OCI-LY7 (cell line): ENCODE measurements at regions not wholly inside any gene's neighbourhood (a gene's known extent, or its start where the extent isn't known, plus 50 kb on each side); places are given as distances from the start of the nearest gene placed in this dataset.
"Not testable (repeated sequence)": the region's sequence is repeated elsewhere in the genome, so short reads cannot be mapped to it uniquely, and the experiment has no call there.

ENCODE experiments used
- BruUV-seq: library from RNA; stranded (reverse); fragments of 400-500 nt; replicated peaks from 2 replicates; lab custom pipeline; 2021; lab: Mats Ljungman, UMichigan
- CTCF ChIA-PET: fragments of 300-600 bp; sonication (Branson Sonifier 250); formaldehyde crosslinking; loops from one replicate; lab custom pipeline; 2022; ENCODE audit warnings: antibody characterized with exemption; ENCODE audit not compliant: unreplicated experiment; lab: Charles Lee
- POLR2A ChIA-PET: fragments of 300-600 bp; sonication (Branson Sonifier 250); formaldehyde crosslinking; loops from one replicate; lab custom pipeline; 2022; ENCODE audit warnings: antibody characterized with exemption; lab: Charles Lee
- DNase-seq: peaks from one replicate; pipeline ENCODE4 v3.0.0-alpha.2; 2015; ENCODE audit warnings: low spot score
- H2AFZ ChIP-seq: fragments of 200-600 bp; sonication (generic), shearing (Covaris generic); 2 replicates; pipeline ENCODE4 v1.6.1; 2014; ENCODE audit warnings: mild to moderate bottlenecking, antibody characterized with exemption, low read length, moderate library complexity
- H3K27ac ChIP-seq: fragments of 200-600 bp; sonication (generic); 2 replicates; pipeline ENCODE4 v1.5.1; 2014; ENCODE audit warnings: mixed run types, low read depth, mild to moderate bottlenecking, moderate library complexity, low read length, inconsistent platforms; ENCODE audit not compliant: poor library complexity, severe bottlenecking
- H3K36me3 ChIP-seq: fragments of 200-600 bp; sonication (generic); 2 replicates; pipeline ENCODE4 v1.6.1; 2014; ENCODE audit warnings: mild to moderate bottlenecking, antibody characterized with exemption, low read length, moderate library complexity, mixed read lengths; ENCODE audit not compliant: insufficient read depth
- H3K4me1 ChIP-seq: fragments of 200-600 bp; sonication (generic); 2 replicates; pipeline ENCODE4 v1.5.1; 2014; ENCODE audit warnings: mild to moderate bottlenecking, low read length; ENCODE audit not compliant: insufficient read depth, poor library complexity, severe bottlenecking
- H3K4me2 ChIP-seq: fragments of 200-600 bp; sonication (generic); 2 replicates; pipeline ENCODE4 v1.6.1; 2014; ENCODE audit warnings: mild to moderate bottlenecking, low read length
- H3K4me3 ChIP-seq: fragments of 200-600 bp; sonication (generic); 2 replicates; pipeline ENCODE4 v1.5.1; 2014; ENCODE audit warnings: mild to moderate bottlenecking, low read depth, low read length; ENCODE audit not compliant: poor library complexity, severe bottlenecking
- H3K79me2 ChIP-seq: fragments of 200-600 bp; sonication (generic); 2 replicates; pipeline ENCODE4 v1.6.1; 2016; ENCODE audit warnings: low read depth, mild to moderate bottlenecking, low read length, moderate library complexity, mixed read lengths; ENCODE audit not compliant: insufficient read depth
- H3K9me2 ChIP-seq: fragments of 200-600 bp; sonication (generic); 2 replicates; pipeline ENCODE4 v1.6.1; 2016; ENCODE audit warnings: mild to moderate bottlenecking, low read length, mixed read lengths; ENCODE audit not compliant: insufficient read depth
- H3K9me3 ChIP-seq: fragments of 200-600 bp; sonication (generic); 2 replicates; pipeline ENCODE4 v1.6.1; 2014; ENCODE audit warnings: mild to moderate bottlenecking, mixed run types, low read length, mixed read lengths
- H4K20me1 ChIP-seq: fragments of 200-600 bp; sonication (generic); 2 replicates; pipeline ENCODE4 v1.6.1; 2014; ENCODE audit warnings: mild to moderate bottlenecking, antibody characterized with exemption, low read length, moderate library complexity, mixed read lengths; ENCODE audit not compliant: insufficient read depth
- EZH2phosphoT487 ChIP-seq: fragments of 200-600 bp; sonication (generic); IDR thresholded peaks from 2 replicates; pipeline ENCODE4 v1.6.1; 2018; ENCODE audit warnings: low read depth, borderline replicate concordance, mild to moderate bottlenecking, mixed run types, antibody characterized with exemption, low read length, moderate library complexity, mixed read lengths
- intact Hi-C: fragments of 100-400 bp; cut with micrococcal nuclease; formaldehyde crosslinking; loops from one replicate; pipeline ENCODE4 v1.10.0; 2022; ENCODE audit not compliant: unreplicated experiment
- TF ChIP-seq, protein P1 (sequence below): fragments of 200-600 bp; sonication (generic); conservative IDR thresholded peaks from 2 replicates; pipeline ENCODE4 v1.5.1; 2014; ENCODE audit warnings: mild to moderate bottlenecking, antibody characterized with exemption, low read length, moderate library complexity, mixed read lengths

DNA sequence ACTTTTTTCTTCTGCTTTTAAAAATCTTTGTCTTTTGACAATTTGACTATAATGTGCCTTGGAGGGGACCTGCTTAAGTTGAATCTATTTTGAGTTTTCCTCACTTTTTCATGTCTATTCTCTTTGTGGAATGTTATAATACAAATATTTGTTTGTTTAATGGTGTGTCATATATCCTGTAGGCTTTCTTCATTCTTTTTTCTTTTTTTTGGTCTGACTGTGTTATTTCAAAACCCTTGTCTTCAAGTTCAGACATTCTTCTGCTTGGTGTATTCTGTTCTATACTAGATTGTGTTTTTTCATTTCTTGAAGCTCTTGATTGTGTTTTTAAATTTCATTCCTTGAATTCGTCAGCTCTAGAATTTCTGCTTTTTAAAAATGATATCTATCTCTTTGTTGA is 228.2 kb downstream of the STK31 start:
- POLR2A ChIA-PET: no interaction called here
- intact Hi-C loops: no loop called here

DNA sequence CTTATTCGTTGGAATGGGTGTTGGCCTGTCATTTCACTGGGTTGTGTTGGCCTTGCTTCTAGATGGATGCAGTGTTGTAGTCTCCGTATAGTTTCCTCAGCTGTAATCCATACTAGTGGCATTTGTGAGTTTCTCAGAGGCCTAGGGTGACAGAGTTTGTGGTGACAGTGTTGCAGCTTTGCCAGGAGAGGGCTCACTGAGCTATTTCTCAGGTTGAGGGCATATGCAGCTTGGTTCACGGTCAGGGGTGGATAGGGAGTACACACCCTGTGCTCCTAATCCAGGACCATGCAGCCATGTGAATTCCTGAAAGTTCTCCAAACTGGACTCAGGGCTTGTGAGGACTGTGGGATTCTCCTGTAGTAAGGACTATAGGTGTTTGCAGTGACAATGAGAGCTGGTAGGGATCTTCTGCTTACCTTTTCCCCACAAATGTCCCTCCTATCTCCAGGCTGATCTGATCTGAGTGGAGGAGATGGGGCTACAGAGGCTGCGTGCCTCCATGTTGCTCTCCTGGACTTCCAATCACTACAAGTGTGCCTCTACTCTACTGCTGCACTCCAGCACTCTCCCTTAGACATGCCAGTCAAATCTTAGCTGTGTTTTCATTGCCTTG is 229.0 kb downstream of the STK31 start:
- no TSS peak for BruUV-seq
- ChIA-PET POLR2A (interaction anchor here (0.7 kb wide), 1 partner anchor 1394 kb away, joined by 3 read pairs; no protein-coding TSS in a partner anchor), CTCF (no interaction called here)
- H3K4me3 ChIP-seq: no peak overlapping the region
- H3K36me3 ChIP-seq: no peaks in the 10 kb centered on the region
- intact Hi-C loops: no loop called here
- no peaks in the 10 kb centered on the region for H3K9me2 ChIP-seq
- H3K79me2 ChIP-seq: no peaks in the 10 kb centered on the region
- no peak overlapping the region for H3K27ac ChIP-seq
- peak; percentile 12 for DNase-seq
- no peaks in the 10 kb centered on the region for H3K4me1 ChIP-seq
- no peaks in the 10 kb centered on the region for H4K20me1 ChIP-seq
- no peak overlapping the region for H2AFZ ChIP-seq
- H3K9me3 ChIP-seq: no peaks in the 10 kb centered on the region
- H3K4me2 ChIP-seq: no peak overlapping the region
- no peak for TF ChIP-seq EZH2phosphoT487
- TF ChIP-seq, protein P1, sequence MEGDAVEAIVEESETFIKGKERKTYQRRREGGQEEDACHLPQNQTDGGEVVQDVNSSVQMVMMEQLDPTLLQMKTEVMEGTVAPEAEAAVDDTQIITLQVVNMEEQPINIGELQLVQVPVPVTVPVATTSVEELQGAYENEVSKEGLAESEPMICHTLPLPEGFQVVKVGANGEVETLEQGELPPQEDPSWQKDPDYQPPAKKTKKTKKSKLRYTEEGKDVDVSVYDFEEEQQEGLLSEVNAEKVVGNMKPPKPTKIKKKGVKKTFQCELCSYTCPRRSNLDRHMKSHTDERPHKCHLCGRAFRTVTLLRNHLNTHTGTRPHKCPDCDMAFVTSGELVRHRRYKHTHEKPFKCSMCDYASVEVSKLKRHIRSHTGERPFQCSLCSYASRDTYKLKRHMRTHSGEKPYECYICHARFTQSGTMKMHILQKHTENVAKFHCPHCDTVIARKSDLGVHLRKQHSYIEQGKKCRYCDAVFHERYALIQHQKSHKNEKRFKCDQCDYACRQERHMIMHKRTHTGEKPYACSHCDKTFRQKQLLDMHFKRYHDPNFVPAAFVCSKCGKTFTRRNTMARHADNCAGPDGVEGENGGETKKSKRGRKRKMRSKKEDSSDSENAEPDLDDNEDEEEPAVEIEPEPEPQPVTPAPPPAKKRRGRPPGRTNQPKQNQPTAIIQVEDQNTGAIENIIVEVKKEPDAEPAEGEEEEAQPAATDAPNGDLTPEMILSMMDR: peak; percentile 66

More for the DNA sequence above, 228.2 kb downstream of the STK31 start:
- Histone ChIP-seq H3K9me3 (no peaks in the 10 kb centered on the region), H3K36me3 (no peaks in the 10 kb centered on the region), H3K4me3 (no peak overlapping the region), H3K27ac (no peak overlapping the region), H3K4me2 (no peak overlapping the region), H3K79me2 (no peaks in the 10 kb centered on the region), H3K9me2 (no peaks in the 10 kb centered on the region), H3K4me1 (no peaks in the 10 kb centered on the region), H4K20me1 (no peaks in the 10 kb centered on the region), H2AFZ (no peak overlapping the region)
- no peak for DNase-seq
- no peak for TF ChIP-seq EZH2phosphoT487
- TF ChIP-seq, protein P1: no peak
- CTCF ChIA-PET: no interaction called here
- no TSS peak for BruUV-seq

- H3K9me3 ChIP-seq, DNase-seq, BruUV-seq, intact Hi-C loops, H3K9me2 ChIP-seq, H3K79me2 ChIP-seq, H4K20me1 ChIP-seq, H3K4me2 ChIP-seq, H3K27ac ChIP-seq, H3K4me1 ChIP-seq, H2AFZ ChIP-seq, CTCF ChIA-PET, H3K4me3 ChIP-seq, H3K36me3 ChIP-seq: not testable (repeated sequence)
- POLR2A ChIA-PET: interaction anchor here (0.7 kb wide), 1 partner anchor 1394 kb away, joined by 3 read pairs; no protein-coding TSS in a partner anchor
These were observed 229.7 kb downstream of the STK31 start for GRCh38 chr7:23939747-23940146.
